CD4-positive, alpha-beta T cell treated with Interferon gamma for 1 hour (primary cell): ENCODE measurements at regions not wholly inside any gene's neighbourhood (a gene's known extent, or its start where the extent isn't known, plus 50 kb on each side); places are given as distances from the start of the nearest gene placed in this dataset.

Experiments used
- DNase-seq: peaks from one replicate; pipeline ENCODE4 v3.0.0-alpha.2; 2020

DNA sequence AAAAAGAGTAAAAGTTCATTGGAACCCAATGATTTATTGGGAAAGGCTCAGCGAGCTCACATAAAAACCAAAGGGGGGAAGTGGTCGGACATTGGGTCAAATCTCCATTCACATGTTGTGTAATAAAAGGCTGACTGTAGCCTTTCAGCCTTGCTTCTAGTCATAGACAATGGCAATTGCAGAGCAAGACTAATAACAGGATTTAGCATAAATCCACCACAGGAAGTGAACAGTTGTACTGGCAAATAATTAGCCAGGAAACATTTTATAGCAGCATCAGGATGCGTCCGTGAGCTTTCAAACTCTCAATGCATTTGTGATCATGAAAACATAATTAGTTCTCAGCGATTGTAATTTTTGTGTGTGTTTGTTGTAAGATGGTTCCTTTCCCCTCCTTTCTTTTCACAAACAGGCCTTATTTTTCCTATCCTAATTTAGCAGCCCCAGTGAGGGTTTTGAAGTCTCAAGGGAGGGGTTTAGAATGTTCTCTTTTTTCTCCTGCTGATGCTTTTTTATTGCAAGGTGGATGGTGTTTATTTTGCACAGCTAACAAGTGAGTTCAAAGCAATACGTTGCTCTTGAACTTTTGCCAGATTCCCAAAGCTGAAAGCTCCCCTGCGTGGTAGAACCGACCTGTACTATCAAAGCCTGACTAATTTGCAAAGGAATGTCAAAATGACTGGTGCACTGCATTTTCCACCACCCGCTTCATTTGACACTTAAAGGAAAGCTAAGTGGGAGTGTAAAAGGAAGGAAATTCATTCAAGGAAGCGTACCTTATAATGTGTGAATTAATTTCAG is 105.6 kb downstream of the SPRY2 start:
- DNase-seq = no peak

DNA sequence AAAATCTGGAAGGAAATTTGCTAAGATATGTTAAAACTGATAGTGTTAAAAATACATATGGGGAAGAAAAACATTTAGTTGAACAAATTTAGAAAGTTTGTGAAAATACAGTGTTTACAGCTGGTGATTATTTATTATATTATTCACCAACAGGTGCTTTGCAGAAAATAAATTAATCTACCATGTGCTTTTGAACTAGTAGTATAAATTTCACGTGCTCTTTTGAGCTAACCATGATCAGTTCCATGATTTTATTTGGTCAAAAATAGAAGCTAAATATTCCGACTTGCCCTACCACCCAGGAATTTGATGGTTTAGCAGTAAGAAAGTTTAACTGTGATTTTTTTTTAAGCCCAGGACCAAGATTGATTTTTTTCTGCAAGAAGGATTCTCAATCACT is 113.3 kb downstream of the SPRY2 start:
- no peak for DNase-seq

- DNase-seq = no peak
Observed at GRCh38 chr13:80226645-80227044, 114.3 kb downstream of the SPRY2 start.

- no peak for DNase-seq
Observed at GRCh38 chr13:80224468-80224867, 116.5 kb downstream of the SPRY2 start.

- DNase-seq = no peak
Observed at GRCh38 chr13:80217614-80218456, 123.1 kb downstream of the SPRY2 start.

GRCh38 chr13:80215368-80215767 is 125.6 kb downstream of the SPRY2 start:
- DNase-seq = no peak

DNA sequence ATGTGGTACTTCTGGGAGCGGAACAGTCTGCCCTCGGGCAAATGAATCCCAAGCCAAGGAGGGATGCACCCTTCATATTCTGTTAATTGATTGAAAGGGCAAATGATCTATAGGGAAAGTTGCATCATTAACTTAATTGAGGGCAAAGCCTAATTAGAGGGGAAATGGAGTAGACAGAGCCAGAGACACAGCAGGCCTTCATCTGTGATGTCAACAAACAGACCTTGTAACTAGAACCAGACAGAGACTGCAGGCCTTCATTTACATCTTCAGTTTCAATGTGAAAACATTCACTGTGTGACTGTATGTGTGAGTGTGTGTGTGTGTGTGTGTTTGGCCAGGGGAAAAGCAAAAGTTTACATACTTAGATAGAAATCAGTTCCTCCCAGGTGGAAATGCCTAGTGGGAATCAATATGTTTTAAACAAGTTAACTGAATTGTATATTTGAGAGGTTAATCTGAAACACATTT is 126.4 kb downstream of the SPRY2 start:
- DNase-seq = no peak

GRCh38 chr13:80214050-80214449 is 126.9 kb downstream of the SPRY2 start:
- no peak for DNase-seq

- DNase-seq = no peak
Observed at GRCh38 chr13:80213201-80213600, 127.7 kb downstream of the SPRY2 start.

DNA sequence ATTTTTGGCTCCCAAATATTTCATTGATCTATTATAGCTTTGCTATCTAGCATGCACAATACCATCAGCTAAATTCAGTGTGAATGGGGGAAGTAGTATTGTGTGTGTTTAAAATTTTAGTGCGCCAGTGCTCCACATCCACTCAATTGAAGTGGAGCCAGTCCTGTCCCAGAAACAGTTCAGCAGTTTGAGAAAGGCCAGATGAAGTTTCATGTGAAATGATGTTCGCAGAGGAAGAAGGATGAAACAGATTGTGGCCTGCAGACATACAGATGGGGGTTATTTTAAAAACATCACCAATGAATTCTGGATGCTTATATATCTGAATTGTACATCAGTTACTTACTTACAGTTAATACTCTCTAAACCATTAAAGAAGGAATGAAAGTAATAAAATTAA is 129.4 kb downstream of the SPRY2 start:
- no peak for DNase-seq

- no peak for DNase-seq
Observed at GRCh38 chr13:80204642-80205041, 136.3 kb downstream of the SPRY2 start.

- DNase-seq = no peak
Observed at GRCh38 chr13:80203496-80203895, 137.4 kb downstream of the SPRY2 start.

GRCh38 chr13:80201694-80202468 is 139.0 kb downstream of the SPRY2 start:
- DNase-seq = no peak

- DNase-seq = no peak
Observed at GRCh38 chr13:80199585-80200292, 141.2 kb downstream of the SPRY2 start.

GRCh38 chr13:80199067-80199466 is 141.9 kb downstream of the SPRY2 start:
- DNase-seq = no peak

DNA sequence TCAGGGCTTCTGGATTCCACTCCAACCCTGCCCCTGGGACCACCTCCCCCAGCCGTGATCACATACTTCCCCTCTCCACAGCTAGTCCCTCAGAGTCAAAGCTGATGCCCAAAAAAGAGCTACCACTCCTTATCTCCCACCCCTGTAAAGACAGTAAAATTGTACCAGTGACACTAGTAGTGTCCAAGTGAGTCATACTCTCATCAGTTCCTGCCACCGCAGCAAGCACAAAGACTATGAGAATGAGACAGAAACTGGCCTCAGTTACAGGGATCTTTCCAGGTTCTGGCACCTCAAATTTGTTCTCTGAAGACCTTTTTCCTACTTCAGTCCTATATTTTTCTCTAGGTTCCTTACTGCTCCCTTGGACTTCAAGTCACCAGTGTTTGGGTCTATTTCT is 144.2 kb downstream of the SPRY2 start:
- no peak for DNase-seq

DNA sequence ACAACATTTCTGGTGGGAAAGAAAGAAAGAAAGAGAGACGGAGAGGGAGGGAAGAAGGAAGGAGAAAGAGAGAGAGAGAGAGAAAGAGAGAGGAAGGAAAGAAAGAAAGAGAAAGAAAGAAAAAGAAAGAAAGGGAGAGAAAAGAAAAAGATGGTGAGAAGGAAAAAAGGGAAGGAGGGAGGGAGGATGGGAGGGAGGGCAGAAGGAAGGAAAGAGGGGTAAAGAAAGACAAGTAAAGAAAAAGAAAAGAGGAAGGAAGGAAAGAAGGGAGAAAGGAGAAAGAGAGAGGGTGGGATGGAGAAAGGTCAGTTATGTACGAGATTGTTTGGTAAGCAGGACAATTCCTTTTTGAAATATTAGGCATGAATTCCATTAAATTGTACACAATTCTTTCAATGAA is 145.3 kb downstream of the SPRY2 start:
- DNase-seq = no peak

- DNase-seq = no peak
Observed at GRCh38 chr13:80189889-80190597, 150.9 kb downstream of the SPRY2 start.

GRCh38 chr13:80180740-80181355 is 160.1 kb downstream of the SPRY2 start:
- no peak for DNase-seq

DNA sequence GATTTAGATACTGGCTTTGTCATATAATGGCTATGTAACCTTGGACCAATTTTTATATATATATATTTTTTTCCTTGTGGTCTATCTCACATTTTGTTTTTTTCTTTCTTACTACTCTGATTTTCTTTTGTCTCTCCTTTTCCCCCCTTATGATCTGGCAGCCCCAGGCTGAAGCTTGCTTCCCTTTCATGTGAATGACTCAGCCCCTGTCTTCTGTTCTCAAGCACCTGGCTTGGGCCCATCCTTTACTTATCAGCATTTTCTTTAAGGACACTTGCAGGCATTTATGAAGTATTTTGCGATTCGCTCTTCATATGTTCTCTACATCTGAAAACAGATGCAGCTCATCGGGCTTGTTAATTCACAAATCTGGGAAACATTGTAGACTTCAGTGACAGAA is 163.6 kb downstream of the SPRY2 start:
- DNase-seq = no peak

- no peak for DNase-seq
Observed at GRCh38 chr13:80173224-80173623, 167.7 kb downstream of the SPRY2 start.

DNA sequence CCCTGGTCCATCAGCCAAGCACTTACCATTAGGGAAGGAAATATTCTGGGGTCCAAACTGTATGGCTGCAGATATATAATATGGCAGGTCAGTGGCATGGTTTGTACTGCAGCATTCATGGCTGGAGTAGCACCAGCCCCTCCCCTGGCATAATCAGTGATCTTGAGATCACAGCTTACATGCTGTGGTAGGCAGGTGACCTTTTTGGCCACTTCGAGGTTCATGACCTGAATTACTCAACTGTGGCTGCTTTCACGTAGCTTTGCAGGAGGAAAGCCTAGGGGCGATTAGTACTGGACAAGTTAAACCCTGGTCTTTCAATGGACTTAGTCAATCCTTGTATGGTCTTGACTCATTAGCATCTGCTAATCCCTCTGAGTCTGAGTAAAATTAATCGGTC is 169.8 kb downstream of the SPRY2 start:
- no peak for DNase-seq
